ENCODE measurements at regions not wholly inside any gene's neighbourhood (a gene's known extent, or its start where the extent isn't known, plus 50 kb on each side); places are given as distances from the start of the nearest gene placed in this dataset.

DNA sequence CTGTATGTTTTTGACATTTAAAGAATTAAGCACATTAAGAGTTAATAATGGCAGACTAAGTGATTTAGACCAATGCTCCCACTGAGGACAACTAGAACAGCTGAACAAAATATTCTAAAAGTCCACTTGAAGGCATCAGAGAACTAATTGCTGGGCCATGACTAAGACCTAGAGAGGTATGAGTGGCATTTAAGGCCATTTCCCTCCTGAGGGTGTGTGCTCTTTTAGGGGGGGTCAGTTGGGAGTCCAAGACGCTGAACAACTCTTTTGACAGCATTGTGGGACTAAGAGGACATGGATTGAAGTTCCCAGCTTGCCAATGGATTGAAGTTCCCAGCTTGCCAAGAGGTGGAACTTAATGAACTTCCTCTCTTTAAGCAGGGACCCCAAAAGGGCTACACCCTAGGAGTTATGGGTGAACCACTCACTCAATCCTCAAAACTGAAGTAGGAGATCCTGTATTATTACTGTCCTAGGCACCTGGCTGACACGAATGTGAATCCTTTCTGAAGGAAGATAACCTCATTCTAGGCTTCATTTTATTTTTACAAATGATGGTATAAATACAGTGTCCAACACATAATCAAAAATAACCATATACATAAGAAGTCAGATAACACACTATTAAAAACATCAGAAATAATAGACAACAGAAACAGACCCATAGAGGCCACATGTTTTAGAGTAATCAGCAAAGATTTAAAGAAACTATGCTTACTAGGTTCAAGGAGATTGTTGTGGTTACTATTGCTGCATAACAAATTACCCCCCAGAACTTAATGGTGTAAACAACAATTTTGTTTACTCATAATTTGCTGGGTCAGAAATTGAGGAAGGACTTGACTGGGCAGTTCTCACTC, 175.1 kb downstream of the VEGFA start:
- intact Hi-C loops (cut with micrococcal nuclease) = no loop called here
- Mint-ChIP-seq H3K27me3 (no peaks in the 10 kb centered on the region), H3K4me1 (no peaks in the 10 kb centered on the region), H3K4me3 (no peak overlapping the region), H3K27ac (no peak overlapping the region), H3K9me3 (ENCODE audit: insufficient read depth) (peaks cover 9% of the 10 kb centered on the region)
- no peak for ATAC-seq (ENCODE audit: low read depth)
- Histone ChIP-seq H3K4me3 (ENCODE audit: control extremely low read depth in 1 of 5, extremely low read depth in 1 of 5, insufficient read depth in 1 of 5, low read depth in 2 of 5, low read length in 4 of 5) (no peak overlapping the region), H3K9me3 (ENCODE audit: control extremely low read depth in 1 of 3, control insufficient read depth in 2 of 3, insufficient read depth in 1 of 3, low read length in 2 of 3) (peaks cover 0 to 18% (median 12%) of the 10 kb centered on the region in 3 donors), H3K27me3 (replicated peaks in 1 of 4; ENCODE audit: control extremely low read depth in 1 of 4, control insufficient read depth in 3 of 4, insufficient read depth in 4 of 4, low read length in 3 of 4) (no peaks in the 10 kb centered on the region), H3K4me2 (replicated peaks; ENCODE audit: low read depth, low read length, poor library complexity, severe bottlenecking) (no peak overlapping the region), H3K36me3 (replicated peaks in 1 of 2; ENCODE audit: control extremely low read depth in 1 of 2, control insufficient read depth in 1 of 2, extremely low read depth in 1 of 2, insufficient read depth in 2 of 2, low read length in 1 of 2) (no peaks in the 10 kb centered on the region), H3K79me2 (ENCODE audit: control insufficient read depth, insufficient read depth, low read length) (no peaks in the 10 kb centered on the region), H3K9ac (ENCODE audit: low read length) (no peak overlapping the region), H3K4me1 (ENCODE audit: control insufficient read depth in 2 of 2, insufficient read depth in 2 of 2, low read length in 2 of 2) (no peaks in the 10 kb centered on the region), H2AFZ (ENCODE audit: insufficient read depth, low read depth, low read length, poor library complexity, severe bottlenecking) (no peak overlapping the region), H4K20me1 (ENCODE audit: control insufficient read depth, insufficient read depth, low read length, poor library complexity, severe bottlenecking) (no peaks in the 10 kb centered on the region), H3K27ac (ENCODE audit: low read length in 2 of 2) (no peak overlapping the region)
- no peak for DNase-seq
- WGBS (ENCODE audit: insufficient coverage) = 100% methylated on average over 1 of the region's 2 CpGs
- TF ChIP-seq, protein P1, sequence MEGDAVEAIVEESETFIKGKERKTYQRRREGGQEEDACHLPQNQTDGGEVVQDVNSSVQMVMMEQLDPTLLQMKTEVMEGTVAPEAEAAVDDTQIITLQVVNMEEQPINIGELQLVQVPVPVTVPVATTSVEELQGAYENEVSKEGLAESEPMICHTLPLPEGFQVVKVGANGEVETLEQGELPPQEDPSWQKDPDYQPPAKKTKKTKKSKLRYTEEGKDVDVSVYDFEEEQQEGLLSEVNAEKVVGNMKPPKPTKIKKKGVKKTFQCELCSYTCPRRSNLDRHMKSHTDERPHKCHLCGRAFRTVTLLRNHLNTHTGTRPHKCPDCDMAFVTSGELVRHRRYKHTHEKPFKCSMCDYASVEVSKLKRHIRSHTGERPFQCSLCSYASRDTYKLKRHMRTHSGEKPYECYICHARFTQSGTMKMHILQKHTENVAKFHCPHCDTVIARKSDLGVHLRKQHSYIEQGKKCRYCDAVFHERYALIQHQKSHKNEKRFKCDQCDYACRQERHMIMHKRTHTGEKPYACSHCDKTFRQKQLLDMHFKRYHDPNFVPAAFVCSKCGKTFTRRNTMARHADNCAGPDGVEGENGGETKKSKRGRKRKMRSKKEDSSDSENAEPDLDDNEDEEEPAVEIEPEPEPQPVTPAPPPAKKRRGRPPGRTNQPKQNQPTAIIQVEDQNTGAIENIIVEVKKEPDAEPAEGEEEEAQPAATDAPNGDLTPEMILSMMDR (IDR thresholded peaks at IDR 0.05) = no peak
- POLR2A ChIA-PET = no interaction called here
- CTCF ChIA-PET = no interaction called here

DNA sequence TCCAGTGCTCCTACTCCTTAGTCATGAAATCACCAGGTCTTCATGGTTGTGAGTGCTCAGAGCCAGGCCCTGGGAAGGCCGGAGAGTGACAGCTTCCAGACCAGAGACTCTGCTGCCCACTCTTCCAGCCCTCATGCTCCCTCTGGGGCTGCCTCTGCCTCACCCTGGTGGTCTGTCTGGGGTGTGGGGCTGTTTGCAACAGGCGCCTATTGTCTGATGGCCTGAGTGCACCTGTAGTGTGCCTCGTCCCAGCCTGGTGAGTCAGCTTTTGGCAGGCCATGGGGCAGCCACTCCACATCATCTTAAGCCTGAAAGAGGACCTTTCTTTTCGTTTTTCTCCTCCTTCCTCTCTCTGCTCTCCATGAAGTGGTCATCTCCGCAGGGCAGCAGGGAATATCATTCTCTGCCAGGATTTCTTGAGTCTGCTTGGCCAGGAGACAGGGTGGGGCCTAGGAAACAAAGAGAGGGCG, 173.8 kb downstream of the VEGFA start:
- H3K4me1 Mint-ChIP-seq = no peaks in the 10 kb centered on the region
- H3K27me3 Mint-ChIP-seq = peaks cover 2% of the 10 kb centered on the region
- no peak overlapping the region for H3K27ac Mint-ChIP-seq
- ATAC-seq (ENCODE audit: low read depth) (no peak), DNase-seq (no peak)
- intact Hi-C loops (cut with micrococcal nuclease) = no loop called here
- CTCF ChIA-PET = no interaction called here
- H4K20me1 ChIP-seq (ENCODE audit: control insufficient read depth, insufficient read depth, low read length, poor library complexity, severe bottlenecking) = no peaks in the 10 kb centered on the region
- no peak overlapping the region for H3K4me2 ChIP-seq (replicated peaks; ENCODE audit: low read depth, low read length, poor library complexity, severe bottlenecking)
- no peak overlapping the region for H3K27ac ChIP-seq (ENCODE audit: low read length in 2 of 2)
- H3K4me3 Mint-ChIP-seq = no peak overlapping the region
- H3K4me3 ChIP-seq (ENCODE audit: control extremely low read depth in 1 of 5, extremely low read depth in 1 of 5, insufficient read depth in 1 of 5, low read depth in 2 of 5, low read length in 4 of 5) = no peak overlapping the region
- H3K9me3 Mint-ChIP-seq (ENCODE audit: insufficient read depth) = peaks cover 9% of the 10 kb centered on the region
- no peaks in the 10 kb centered on the region for H3K4me1 ChIP-seq (ENCODE audit: control insufficient read depth in 2 of 2, insufficient read depth in 2 of 2, low read length in 2 of 2)
- no peaks in the 10 kb centered on the region for H3K36me3 ChIP-seq (replicated peaks in 1 of 2; ENCODE audit: control extremely low read depth in 1 of 2, control insufficient read depth in 1 of 2, extremely low read depth in 1 of 2, insufficient read depth in 2 of 2, low read length in 1 of 2)
- TF ChIP-seq, protein P1 (IDR thresholded peaks at IDR 0.05) = no peak
- TF ChIP-seq EZH2 (IDR thresholded peaks at IDR 0.05; ENCODE audit: borderline replicate concordance, insufficient read depth, low read depth, low read length, poor library complexity, severe bottlenecking) = no peak
- POLR2A ChIA-PET = no interaction called here
- WGBS (ENCODE audit: insufficient coverage) = 70% methylated on average over 6 of the region's 6 CpGs
- H3K27me3 ChIP-seq (replicated peaks in 1 of 4; ENCODE audit: control extremely low read depth in 1 of 4, control insufficient read depth in 3 of 4, insufficient read depth in 4 of 4, low read length in 3 of 4) = no peaks in the 10 kb centered on the region
- no peak overlapping the region for H2AFZ ChIP-seq (ENCODE audit: insufficient read depth, low read depth, low read length, poor library complexity, severe bottlenecking)
- H3K9ac ChIP-seq (ENCODE audit: low read length) = no peak overlapping the region
- peaks cover 0 to 18% (median 12%) of the 10 kb centered on the region in 3 donors for H3K9me3 ChIP-seq (ENCODE audit: control extremely low read depth in 1 of 3, control insufficient read depth in 2 of 3, insufficient read depth in 1 of 3, low read length in 2 of 3)
- no peaks in the 10 kb centered on the region for H3K79me2 ChIP-seq (ENCODE audit: control insufficient read depth, insufficient read depth, low read length)

Data from B cell (primary cell).